Smooth muscle cell of the brain vasculature (primary cell): ENCODE measurements at regions not wholly inside any gene's neighbourhood (a gene's known extent, or its start where the extent isn't known, plus 50 kb on each side); places are given as distances from the start of the nearest gene placed in this dataset.

Experiments used
- DNase-seq: peaks from one replicate; pipeline ENCODE4 v3.0.0-alpha.2; 2012; ENCODE audit warnings: low read depth, low spot score

DNA sequence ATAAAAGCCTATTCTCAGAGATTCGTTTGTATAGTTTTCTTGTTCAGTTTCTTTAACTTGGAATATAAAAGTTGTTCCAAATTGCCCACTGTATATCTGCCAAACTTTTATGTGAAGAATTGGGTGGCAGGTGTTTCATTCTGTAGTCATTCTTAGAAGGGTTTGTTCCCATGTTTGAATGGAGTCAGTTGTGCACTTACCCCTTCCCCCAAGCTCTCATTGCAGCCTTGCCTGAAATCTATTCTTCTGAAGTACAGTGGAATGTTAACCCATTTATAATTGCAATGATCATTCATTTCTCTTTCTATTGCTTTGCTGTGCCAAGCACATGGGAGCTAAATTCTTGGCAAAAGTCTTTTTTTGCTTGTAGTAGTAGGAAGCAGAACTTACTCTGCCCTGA, 375.3 kb upstream of the C1orf87 start:
- no peak for DNase-seq

DNA sequence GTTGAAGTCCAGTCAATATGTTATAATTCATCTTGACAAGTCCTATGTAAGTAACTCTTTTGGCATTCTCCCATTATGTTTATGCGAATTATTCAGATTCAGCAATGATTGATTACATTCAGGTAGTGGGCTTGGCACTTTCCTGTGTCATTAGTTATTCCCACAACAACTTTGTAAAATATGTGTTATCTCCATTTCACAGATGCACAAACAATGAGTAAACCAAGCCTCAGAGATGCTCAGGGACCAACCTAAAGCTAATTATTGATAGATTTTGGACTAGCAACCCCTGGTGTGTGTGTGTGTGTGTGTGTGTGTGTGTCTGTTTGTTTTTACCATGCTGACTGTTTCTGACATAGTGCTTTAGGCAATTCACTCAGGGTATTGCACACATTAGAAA, 371.1 kb upstream of the C1orf87 start:
- no peak for DNase-seq

DNA sequence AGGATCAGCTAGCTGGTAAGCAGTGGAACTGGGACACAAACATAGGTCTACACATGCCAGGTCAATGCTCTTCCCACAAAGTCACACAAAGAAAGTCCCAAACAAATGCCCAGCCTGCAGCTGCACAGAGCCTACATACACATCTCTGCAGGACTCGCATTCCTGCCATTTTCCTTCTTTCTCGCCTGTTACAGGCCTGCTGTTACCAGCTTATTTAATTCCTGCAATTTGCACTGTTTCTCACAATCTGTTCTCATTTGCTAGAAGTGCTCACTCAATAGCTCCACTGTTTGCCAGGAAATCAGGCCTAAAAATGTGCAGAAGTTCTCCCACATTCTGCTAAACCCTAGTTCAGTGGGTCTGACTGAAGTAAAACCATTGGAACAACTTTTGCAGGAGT, 362.6 kb upstream of the C1orf87 start:
- no peak for DNase-seq

DNA sequence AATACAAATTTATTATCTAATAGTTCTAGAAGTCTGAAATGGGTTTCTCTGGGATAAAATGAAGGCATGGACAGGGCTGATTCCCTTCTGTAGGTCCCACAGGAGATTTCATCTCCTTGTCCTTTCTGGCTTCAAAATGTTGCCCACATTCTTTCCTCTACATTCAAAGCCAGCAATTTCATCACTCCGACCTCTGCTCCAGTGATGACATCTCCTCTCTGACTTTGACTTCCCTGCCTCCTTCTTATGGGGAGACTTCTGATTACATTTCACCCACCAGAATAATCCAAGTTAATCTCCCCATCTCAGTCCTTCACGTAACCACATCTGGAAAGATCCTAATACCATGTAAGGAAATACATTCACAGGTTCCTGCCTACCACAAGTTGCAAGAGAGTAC, 358.0 kb upstream of the C1orf87 start:
- no peak for DNase-seq

GRCh38 chr1:60430375-60430774, 356.8 kb upstream of the C1orf87 start:
- no peak for DNase-seq

DNA sequence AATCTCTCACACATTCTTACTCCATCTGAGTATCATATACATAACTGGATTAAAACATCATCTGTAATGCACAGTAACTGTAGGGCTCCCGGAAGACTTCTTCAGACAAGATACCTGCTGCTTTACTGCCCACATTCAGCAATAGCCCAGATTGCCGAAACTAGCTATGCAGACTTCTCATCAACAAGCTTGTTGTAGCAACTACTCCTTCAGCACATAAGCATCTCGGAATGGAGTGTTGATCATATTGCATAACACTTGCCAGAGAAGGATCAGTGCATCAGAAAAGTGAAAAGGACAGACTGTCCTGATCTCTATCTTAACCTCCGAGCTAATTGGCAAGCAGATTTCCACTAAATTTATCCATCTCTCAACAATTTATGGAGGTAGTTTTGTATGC, 354.6 kb upstream of the C1orf87 start:
- no peak for DNase-seq

- DNase-seq: no peak
These were observed 354.1 kb upstream of the C1orf87 start for GRCh38 chr1:60427701-60428100.

DNA sequence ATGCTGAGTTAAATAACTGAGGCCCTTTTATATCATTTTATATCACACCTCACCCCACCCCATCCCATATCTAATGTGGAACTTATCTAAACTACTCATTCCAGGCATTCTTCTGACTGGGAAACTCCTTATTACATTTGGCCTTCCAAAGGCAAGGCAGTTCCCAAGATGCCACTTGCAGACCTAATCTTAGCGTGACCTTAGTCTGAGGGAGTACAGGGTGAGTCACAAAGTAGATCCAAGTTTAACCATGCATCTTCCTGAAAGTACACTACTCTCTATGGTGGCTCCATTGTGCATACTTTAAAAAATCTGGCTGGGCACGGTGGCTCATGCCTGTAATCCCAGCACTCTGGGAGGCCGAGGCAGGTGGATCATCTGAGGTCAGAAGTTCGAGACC, 353.6 kb upstream of the C1orf87 start:
- DNase-seq: no peak

- DNase-seq: no peak
These were observed 352.0 kb upstream of the C1orf87 start for GRCh38 chr1:60425528-60425927.

GRCh38 chr1:60423146-60423780, 349.7 kb upstream of the C1orf87 start:
- DNase-seq: no peak

DNA sequence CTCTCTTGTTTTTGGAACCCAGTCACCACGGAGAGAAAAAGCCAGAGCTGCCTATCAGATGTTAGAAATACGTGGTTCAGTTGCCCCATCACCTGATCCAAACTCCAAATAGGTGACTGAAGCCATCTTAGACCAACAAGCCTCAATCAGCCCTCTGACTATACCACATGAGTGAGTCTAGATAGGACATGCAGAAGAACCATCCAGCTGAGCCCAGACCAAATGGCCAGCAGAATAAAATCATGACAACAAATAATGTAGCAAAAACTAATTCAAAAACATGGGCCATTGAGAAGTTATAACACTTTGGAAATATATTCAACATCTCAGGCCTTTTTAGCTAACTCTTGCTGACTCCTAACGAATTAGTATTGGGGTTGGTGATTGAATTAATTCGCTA, 348.4 kb upstream of the C1orf87 start:
- DNase-seq: no peak

GRCh38 chr1:60419023-60419422, 345.5 kb upstream of the C1orf87 start:
- DNase-seq: no peak

DNA sequence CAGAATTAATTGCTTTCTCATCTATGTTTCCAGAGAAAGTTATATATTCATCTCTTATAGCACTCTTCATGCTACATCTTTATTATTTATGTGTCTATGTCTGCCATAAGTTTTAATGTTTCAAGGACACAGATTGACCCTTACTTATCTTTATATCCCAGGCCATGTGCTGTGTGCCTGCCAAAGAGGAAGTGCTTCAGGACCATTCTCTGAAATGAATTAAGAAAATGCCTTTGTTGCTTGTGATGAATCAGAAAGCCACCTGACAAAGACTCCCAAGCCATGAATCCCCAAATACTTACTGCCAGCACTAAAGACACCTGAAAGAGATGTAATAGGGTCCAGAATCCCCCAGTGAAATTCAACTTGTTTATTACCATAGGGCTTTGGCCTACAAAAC, 342.1 kb upstream of the C1orf87 start:
- DNase-seq: no peak

DNA sequence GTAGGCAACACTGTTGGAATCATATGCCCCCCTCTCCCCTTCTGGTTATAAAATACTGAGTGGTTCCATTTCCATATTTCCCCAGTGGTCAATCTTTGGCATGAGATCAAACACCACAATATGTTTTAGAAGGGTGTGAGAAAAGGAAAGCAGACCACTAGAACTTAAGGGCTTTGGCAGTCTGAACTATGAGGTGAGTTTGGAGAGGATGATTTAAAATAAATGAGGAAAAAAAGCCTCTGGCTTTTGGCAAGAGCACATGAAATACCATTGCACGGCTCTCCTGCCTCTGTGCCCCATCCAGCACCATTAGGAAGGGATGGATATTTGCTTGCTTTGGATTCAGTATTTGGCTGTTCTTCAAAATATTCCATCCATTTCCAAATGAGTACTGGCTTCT, 339.5 kb upstream of the C1orf87 start:
- DNase-seq: no peak

- DNase-seq: no peak
These were observed 338.0 kb upstream of the C1orf87 start for GRCh38 chr1:60411591-60411990.

GRCh38 chr1:60402816-60403215, 329.2 kb upstream of the C1orf87 start:
- DNase-seq: no peak

DNA sequence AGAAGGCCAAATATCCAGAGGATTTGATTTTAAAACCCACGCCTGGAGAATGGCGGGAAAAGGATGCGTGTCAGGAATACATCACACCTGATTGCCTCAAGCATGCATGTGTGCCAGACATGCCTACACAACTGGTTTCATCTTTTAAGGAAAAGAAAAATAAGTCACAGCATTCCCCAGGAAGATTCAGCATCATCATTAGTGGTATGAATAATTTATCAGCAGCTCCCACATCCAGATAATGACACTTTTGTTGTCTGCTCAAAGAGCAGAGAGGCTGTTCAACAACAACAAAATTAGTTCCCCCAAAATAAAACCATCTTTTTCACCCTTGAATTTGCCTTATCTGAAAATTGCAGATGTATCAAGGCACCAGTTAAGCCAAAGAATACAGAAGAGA, 328.6 kb upstream of the C1orf87 start:
- DNase-seq: no peak

DNA sequence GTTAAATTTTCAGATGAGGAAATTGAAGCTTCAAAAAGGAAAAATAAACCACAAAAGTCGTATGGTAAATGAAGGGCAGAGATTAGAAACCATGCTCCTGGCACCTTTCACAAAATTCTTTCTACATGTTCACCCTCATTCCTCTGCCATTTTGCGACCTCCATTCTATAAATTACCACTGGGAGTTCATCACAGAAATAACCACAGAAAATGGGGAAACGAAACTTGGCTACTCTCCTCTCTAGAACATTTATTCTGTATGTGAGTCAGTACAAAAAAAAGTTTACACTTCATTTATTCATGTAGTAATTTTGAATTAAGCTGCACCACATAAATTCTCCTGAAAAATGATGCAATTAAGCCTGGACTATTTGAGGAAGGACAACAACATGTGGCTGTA, 320.9 kb upstream of the C1orf87 start:
- no peak for DNase-seq

DNA sequence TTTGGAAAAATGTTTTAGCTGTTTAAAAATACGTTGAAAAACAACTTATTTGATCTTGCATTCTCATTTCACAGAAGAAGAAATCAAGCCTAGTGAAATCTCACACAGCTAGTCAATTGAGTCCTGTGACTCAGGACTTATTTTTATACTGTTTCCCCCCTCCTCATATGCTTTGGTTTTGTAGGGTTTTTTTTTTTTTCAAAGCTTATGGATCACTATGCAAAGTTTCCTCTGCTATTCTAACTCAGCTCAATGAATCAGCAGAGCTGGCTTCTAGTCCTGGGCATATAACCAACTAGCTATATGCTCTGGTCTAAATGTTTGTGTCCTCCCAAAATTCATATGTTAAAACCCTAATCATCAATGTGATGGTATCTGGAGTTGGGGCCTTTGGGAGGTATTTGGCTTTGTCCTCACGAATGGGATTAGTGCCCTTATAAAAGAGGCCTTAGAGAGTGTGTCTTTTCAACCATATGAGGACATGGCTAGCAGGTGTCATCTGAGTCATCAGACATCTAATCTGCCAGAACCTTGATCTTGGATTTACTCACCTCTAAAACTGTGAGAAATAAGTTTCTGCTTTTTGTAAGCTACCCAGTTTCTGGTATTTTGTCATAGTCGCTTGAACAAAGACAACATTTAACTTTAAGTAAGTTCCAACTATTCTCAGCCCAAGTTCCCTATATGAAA, 317.2 kb upstream of the C1orf87 start:
- no peak for DNase-seq

DNA sequence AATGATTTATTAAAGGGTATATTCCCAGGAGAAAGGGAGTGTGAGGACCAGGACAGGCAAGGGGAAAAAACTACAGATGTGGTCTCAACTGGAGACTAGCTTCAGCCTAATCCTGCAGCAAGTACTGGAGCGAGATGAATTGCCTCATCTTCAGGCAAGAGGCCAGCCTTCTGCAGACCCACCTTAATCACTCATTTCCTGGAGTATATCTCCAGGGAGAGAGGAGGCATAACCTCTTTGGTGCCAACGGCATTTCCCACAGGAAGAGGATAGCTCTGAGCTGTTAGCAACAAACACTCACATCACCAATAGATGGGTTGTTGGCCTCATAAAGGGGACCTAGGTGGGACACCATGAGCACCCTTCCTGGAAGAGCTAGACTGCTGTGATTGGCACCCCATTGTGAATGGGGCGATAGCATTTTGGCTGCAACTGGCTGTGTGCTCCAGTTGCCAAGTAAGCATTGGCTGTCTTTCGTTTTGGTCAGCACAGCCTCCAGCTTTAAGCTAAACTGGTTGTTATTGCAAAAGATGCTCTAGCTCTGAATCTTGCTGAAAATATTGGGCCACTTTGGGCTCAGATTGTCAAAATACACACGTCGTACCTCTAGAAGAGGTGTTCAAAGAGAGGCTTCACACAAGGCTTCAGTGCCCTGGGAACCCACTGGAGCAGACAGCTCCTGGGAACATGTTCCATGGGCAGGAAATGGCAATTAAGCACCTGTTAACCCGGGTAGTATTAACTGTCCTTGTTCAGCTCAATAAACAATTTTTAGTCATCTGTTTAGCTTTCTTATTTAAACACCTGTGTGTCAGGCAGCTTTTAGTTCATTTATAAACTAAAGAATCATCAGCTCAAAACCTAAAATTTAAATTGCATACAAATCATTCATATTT, 314.8 kb upstream of the C1orf87 start:
- no peak for DNase-seq

DNA sequence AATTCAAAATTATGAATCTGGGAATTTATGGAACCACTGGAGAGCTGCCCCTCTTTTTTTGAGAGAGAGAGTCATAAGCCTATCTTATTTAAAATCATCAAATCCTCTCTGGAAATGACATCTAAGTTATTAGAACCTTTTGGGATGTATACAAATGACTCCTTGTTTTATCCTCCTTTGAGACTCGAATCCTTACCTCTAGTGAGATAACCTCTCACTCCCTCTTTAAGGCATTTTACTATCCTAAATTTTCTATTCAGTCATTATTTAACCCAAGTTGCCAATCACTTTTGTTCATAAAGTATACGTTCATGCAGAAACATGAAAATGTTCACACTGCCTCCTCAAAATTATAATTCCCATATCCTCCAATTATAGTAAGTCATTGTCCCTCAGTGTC, 313.6 kb upstream of the C1orf87 start:
- no peak for DNase-seq

GRCh38 chr1:60386249-60386648, 312.7 kb upstream of the C1orf87 start:
- no peak for DNase-seq

DNA sequence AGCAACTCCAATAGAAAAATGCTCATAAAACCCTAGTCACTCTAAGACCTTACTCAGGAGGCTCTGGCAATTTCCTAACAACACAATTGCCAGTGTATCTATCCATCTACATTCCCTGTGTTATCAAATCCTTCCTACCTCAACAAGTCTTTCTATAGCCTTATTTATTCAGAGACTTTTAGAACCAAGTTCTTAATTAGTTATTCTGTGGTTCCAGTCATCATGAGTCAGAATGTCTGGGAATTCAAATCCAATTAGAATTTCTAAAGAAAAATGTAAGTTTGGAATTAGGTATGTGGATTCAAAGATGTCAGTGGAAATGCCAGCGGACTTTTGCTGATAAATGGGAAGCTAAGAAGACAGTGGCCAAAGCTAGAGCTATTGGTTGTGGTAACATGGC, 302.6 kb upstream of the C1orf87 start:
- no peak for DNase-seq
